ENCODE measurements at regions not wholly inside any gene's neighbourhood (a gene's known extent, or its start where the extent isn't known, plus 50 kb on each side); places are given as distances from the start of the nearest gene placed in this dataset.
A peak's percentile ranks its signal among the peaks of the same experiment; 100 is the strongest.

GRCh38 chr3:159913712-159914414 lies 74.8 kb upstream of the IL12A start:
- DNase-seq: no peak

- no peak for DNase-seq
Observed at GRCh38 chr3:159914426-159914825, 74.2 kb upstream of the IL12A start.

GRCh38 chr3:159916052-159916451 lies 72.6 kb upstream of the IL12A start:
- no peak for DNase-seq

GRCh38 chr3:159917141-159917540 lies 71.5 kb upstream of the IL12A start:
- DNase-seq: no peak

- no peak for DNase-seq
Observed at GRCh38 chr3:159919873-159920272, 68.8 kb upstream of the IL12A start.

GRCh38 chr3:159922193-159922840 lies 66.3 kb upstream of the IL12A start:
- no peak for DNase-seq

GRCh38 chr3:159922861-159923312 lies 65.7 kb upstream of the IL12A start:
- peak in 1 of 14 donors; percentile 28 for DNase-seq

GRCh38 chr3:159923336-159923735 lies 65.3 kb upstream of the IL12A start:
- DNase-seq: no peak

GRCh38 chr3:159923956-159924355 lies 64.7 kb upstream of the IL12A start:
- DNase-seq: no peak

GRCh38 chr3:159924411-159924810 lies 64.2 kb upstream of the IL12A start:
- no peak for DNase-seq

GRCh38 chr3:159925248-159925647 lies 63.4 kb upstream of the IL12A start:
- DNase-seq: no peak

GRCh38 chr3:159926573-159926972 lies 62.1 kb upstream of the IL12A start:
- DNase-seq: no peak

- no peak for DNase-seq
Observed at GRCh38 chr3:159928071-159928491, 60.6 kb upstream of the IL12A start.

GRCh38 chr3:159928666-159929065 lies 60.0 kb upstream of the IL12A start:
- DNase-seq: no peak

- peak in 3 of 14 donors; percentile 9 to 25 (median 24) for DNase-seq
Observed at GRCh38 chr3:159929171-159930141, 59.2 kb upstream of the IL12A start.

- DNase-seq: no peak
Observed at GRCh38 chr3:159934216-159934615, 54.4 kb upstream of the IL12A start.

- no peak for DNase-seq
Observed at GRCh38 chr3:159936541-159936940, 52.1 kb upstream of the IL12A start.

GRCh38 chr3:159937561-159938166 lies 51.0 kb upstream of the IL12A start:
- no peak for DNase-seq

- DNase-seq: no peak
Observed at GRCh38 chr3:159938714-159939113, 49.9 kb upstream of the IL12A start.

Data from C1 segment of cervical spinal cord (tissue), 14 donors.